HepG2 (cell line): ENCODE measurements at regions not wholly inside any gene's neighbourhood (a gene's known extent, or its start where the extent isn't known, plus 50 kb on each side); places are given as distances from the start of the nearest gene placed in this dataset.
"Not testable (repeated sequence)": the region's sequence is repeated elsewhere in the genome, so short reads cannot be mapped to it uniquely, and the experiment has no call there.

Source experiments
- GTF3A ChIP-seq: sonication (generic); formaldehyde crosslinking; conservative IDR thresholded peaks from 2 replicates; pipeline ENCODE4 v1.4.0; 2020; ENCODE audit warnings: mild to moderate bottlenecking, missing genetic modification reagents
- NRL ChIP-seq: sonication (generic); formaldehyde crosslinking; IDR thresholded peaks from 2 replicates; pipeline ENCODE4 v1.5.0; 2020; ENCODE audit warnings: missing genetic modification reagents, mild to moderate bottlenecking, moderate library complexity, borderline replicate concordance
- SOX5 ChIP-seq: IDR thresholded peaks from 2 replicates; pipeline ENCODE4 v1.6.1; 2016; ENCODE audit warnings: borderline replicate concordance
- TAF1 ChIP-seq: sonication (generic); formaldehyde crosslinking; IDR thresholded peaks from 2 replicates; pipeline ENCODE4 v1.4.0; 2020; ENCODE audit warnings: missing genetic modification reagents
- TP53 ChIP-seq: sonication (generic); formaldehyde crosslinking; conservative IDR thresholded peaks from 2 replicates; pipeline ENCODE4 v1.4.0; 2020; ENCODE audit warnings: missing genetic modification reagents
- YY1 ChIP-seq: IDR thresholded peaks from 2 replicates; pipeline ENCODE4 v1.6.1; 2011; ENCODE audit warnings: low read length, low read depth, moderate library complexity, mild to moderate bottlenecking; ENCODE audit not compliant: insufficient read depth, insufficient replicate concordance
- ZC3H4 ChIP-seq: sonication (generic); formaldehyde crosslinking; IDR thresholded peaks from 2 replicates; pipeline ENCODE4 v1.4.0; 2020; ENCODE audit warnings: missing genetic modification reagents, borderline replicate concordance
- ZFX ChIP-seq: sonication (generic); formaldehyde crosslinking; IDR thresholded peaks from 2 replicates; pipeline ENCODE4 v1.4.0; 2020; ENCODE audit warnings: mild to moderate bottlenecking, low read depth, missing genetic modification reagents, moderate library complexity
- ZZZ3 ChIP-seq: sonication (generic); formaldehyde crosslinking; IDR thresholded peaks from 2 replicates; pipeline ENCODE4 v1.4.0; 2020; ENCODE audit warnings: missing genetic modification reagents, mild to moderate bottlenecking, borderline replicate concordance
- TF ChIP-seq, protein P1 (sequence below): IDR thresholded peaks from 2 replicates; pipeline ENCODE4 v1.6.1; 2016
- TF ChIP-seq, protein P2 (sequence below), 2 experiments: IDR thresholded peaks; 2 replicates each; pipeline ENCODE4 v1.6.1; 2011 to 2012; ENCODE audit warnings: low read length in 2 of 2, borderline replicate concordance in 1 of 2, low read depth in 1 of 2, mild to moderate bottlenecking in 1 of 2, moderate library complexity in 1 of 2
- TF ChIP-seq, protein P3 (sequence below): sonication (generic); formaldehyde crosslinking; IDR thresholded peaks from 2 replicates; pipeline ENCODE4 v1.4.0; 2020; ENCODE audit warnings: missing genetic modification reagents
- TF ChIP-seq, protein P4 (sequence below): sonication (generic); formaldehyde crosslinking; IDR thresholded peaks from 2 replicates; pipeline ENCODE4 v1.5.0; 2020; ENCODE audit warnings: mild to moderate bottlenecking, missing genetic modification reagents, moderate library complexity
- TF ChIP-seq, protein P5 (sequence below): fragments of 450-650 bp; IDR thresholded peaks from 2 replicates; pipeline ENCODE4 v1.6.1; 2017; ENCODE audit warnings: mild to moderate bottlenecking

DNA sequence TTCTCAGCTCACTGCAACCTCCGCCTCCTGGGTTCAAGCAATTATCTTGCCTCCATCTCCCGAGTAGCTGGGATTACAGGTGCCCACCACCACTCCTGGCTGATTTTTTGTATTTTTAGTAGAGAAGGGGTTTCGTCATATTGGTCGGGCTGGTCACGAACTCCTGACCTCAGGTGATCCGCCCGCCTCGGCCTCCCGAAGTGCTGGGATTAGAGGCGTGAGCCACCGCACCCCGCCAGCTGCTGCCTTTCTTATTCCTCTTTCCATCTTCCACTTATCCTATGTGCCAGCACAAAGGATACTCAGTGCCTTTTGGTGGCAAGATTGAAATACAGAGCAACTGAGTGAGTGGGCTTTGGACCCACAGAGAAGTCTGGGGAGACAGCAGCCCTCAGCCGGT is 97.6 kb upstream of the HES1 start:
- TF ChIP-seq, protein P1, sequence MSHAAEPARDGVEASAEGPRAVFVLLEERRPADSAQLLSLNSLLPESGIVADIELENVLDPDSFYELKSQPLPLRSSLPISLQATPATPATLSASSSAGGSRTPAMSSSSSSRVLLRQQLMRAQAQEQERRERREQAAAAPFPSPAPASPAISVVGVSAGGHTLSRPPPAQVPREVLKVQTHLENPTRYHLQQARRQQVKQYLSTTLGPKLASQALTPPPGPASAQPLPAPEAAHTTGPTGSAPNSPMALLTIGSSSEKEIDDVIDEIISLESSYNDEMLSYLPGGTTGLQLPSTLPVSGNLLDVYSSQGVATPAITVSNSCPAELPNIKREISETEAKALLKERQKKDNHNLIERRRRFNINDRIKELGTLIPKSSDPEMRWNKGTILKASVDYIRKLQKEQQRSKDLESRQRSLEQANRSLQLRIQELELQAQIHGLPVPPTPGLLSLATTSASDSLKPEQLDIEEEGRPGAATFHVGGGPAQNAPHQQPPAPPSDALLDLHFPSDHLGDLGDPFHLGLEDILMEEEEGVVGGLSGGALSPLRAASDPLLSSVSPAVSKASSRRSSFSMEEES (CRISPR knock-in tag): not testable (repeated sequence)
- not testable (repeated sequence) for TF ChIP-seq TAF1 (CRISPR knock-in tag); YY1; NRL; ZC3H4 (CRISPR knock-in tag); ZFX (CRISPR knock-in tag); TP53 (CRISPR knock-in tag); ZZZ3 (CRISPR knock-in tag); SOX5 (CRISPR knock-in tag); GTF3A (CRISPR knock-in tag)
- TF ChIP-seq, protein P2, sequence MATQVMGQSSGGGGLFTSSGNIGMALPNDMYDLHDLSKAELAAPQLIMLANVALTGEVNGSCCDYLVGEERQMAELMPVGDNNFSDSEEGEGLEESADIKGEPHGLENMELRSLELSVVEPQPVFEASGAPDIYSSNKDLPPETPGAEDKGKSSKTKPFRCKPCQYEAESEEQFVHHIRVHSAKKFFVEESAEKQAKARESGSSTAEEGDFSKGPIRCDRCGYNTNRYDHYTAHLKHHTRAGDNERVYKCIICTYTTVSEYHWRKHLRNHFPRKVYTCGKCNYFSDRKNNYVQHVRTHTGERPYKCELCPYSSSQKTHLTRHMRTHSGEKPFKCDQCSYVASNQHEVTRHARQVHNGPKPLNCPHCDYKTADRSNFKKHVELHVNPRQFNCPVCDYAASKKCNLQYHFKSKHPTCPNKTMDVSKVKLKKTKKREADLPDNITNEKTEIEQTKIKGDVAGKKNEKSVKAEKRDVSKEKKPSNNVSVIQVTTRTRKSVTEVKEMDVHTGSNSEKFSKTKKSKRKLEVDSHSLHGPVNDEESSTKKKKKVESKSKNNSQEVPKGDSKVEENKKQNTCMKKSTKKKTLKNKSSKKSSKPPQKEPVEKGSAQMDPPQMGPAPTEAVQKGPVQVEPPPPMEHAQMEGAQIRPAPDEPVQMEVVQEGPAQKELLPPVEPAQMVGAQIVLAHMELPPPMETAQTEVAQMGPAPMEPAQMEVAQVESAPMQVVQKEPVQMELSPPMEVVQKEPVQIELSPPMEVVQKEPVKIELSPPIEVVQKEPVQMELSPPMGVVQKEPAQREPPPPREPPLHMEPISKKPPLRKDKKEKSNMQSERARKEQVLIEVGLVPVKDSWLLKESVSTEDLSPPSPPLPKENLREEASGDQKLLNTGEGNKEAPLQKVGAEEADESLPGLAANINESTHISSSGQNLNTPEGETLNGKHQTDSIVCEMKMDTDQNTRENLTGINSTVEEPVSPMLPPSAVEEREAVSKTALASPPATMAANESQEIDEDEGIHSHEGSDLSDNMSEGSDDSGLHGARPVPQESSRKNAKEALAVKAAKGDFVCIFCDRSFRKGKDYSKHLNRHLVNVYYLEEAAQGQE (IDR thresholded peaks at IDR 0.05; ENCODE audit: borderline replicate concordance in 1 of 2, low read depth in 1 of 2, low read length in 2 of 2): not testable (repeated sequence)
- TF ChIP-seq, protein P3, sequence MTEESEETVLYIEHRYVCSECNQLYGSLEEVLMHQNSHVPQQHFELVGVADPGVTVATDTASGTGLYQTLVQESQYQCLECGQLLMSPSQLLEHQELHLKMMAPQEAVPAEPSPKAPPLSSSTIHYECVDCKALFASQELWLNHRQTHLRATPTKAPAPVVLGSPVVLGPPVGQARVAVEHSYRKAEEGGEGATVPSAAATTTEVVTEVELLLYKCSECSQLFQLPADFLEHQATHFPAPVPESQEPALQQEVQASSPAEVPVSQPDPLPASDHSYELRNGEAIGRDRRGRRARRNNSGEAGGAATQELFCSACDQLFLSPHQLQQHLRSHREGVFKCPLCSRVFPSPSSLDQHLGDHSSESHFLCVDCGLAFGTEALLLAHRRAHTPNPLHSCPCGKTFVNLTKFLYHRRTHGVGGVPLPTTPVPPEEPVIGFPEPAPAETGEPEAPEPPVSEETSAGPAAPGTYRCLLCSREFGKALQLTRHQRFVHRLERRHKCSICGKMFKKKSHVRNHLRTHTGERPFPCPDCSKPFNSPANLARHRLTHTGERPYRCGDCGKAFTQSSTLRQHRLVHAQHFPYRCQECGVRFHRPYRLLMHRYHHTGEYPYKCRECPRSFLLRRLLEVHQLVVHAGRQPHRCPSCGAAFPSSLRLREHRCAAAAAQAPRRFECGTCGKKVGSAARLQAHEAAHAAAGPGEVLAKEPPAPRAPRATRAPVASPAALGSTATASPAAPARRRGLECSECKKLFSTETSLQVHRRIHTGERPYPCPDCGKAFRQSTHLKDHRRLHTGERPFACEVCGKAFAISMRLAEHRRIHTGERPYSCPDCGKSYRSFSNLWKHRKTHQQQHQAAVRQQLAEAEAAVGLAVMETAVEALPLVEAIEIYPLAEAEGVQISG (CRISPR knock-in tag): not testable (repeated sequence)
- TF ChIP-seq, protein P4, sequence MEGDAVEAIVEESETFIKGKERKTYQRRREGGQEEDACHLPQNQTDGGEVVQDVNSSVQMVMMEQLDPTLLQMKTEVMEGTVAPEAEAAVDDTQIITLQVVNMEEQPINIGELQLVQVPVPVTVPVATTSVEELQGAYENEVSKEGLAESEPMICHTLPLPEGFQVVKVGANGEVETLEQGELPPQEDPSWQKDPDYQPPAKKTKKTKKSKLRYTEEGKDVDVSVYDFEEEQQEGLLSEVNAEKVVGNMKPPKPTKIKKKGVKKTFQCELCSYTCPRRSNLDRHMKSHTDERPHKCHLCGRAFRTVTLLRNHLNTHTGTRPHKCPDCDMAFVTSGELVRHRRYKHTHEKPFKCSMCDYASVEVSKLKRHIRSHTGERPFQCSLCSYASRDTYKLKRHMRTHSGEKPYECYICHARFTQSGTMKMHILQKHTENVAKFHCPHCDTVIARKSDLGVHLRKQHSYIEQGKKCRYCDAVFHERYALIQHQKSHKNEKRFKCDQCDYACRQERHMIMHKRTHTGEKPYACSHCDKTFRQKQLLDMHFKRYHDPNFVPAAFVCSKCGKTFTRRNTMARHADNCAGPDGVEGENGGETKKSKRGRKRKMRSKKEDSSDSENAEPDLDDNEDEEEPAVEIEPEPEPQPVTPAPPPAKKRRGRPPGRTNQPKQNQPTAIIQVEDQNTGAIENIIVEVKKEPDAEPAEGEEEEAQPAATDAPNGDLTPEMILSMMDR: not testable (repeated sequence)
- TF ChIP-seq, protein P5, sequence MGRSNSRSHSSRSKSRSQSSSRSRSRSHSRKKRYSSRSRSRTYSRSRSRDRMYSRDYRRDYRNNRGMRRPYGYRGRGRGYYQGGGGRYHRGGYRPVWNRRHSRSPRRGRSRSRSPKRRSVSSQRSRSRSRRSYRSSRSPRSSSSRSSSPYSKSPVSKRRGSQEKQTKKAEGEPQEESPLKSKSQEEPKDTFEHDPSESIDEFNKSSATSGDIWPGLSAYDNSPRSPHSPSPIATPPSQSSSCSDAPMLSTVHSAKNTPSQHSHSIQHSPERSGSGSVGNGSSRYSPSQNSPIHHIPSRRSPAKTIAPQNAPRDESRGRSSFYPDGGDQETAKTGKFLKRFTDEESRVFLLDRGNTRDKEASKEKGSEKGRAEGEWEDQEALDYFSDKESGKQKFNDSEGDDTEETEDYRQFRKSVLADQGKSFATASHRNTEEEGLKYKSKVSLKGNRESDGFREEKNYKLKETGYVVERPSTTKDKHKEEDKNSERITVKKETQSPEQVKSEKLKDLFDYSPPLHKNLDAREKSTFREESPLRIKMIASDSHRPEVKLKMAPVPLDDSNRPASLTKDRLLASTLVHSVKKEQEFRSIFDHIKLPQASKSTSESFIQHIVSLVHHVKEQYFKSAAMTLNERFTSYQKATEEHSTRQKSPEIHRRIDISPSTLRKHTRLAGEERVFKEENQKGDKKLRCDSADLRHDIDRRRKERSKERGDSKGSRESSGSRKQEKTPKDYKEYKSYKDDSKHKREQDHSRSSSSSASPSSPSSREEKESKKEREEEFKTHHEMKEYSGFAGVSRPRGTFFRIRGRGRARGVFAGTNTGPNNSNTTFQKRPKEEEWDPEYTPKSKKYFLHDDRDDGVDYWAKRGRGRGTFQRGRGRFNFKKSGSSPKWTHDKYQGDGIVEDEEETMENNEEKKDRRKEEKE: not testable (repeated sequence)
